HG02981 (cell line): ENCODE measurements at regions not wholly inside any gene's neighbourhood (a gene's known extent, or its start where the extent isn't known, plus 50 kb on each side); places are given as distances from the start of the nearest gene placed in this dataset.
"Not testable (repeated sequence)": the region's sequence is repeated elsewhere in the genome, so short reads cannot be mapped to it uniquely, and the experiment has no call there.

Experiments
- ATAC-seq: cut with Tn5 transposase; IDR thresholded peaks from one replicate; pipeline ENCODE4 v1.9.1; 2021; ENCODE audit warnings: mild to moderate bottlenecking, moderate library complexity; ENCODE audit not compliant: unreplicated experiment

- ATAC-seq = no peak
Measured at GRCh38 chr14:83908419-83908818, 1621.5 kb upstream of the FLRT2 start.

GRCh38 chr14:83909507-83909906, 1620.4 kb upstream of the FLRT2 start:
- ATAC-seq = no peak

- ATAC-seq = no peak
Measured at GRCh38 chr14:83912032-83912642, 1617.8 kb upstream of the FLRT2 start.

- no peak for ATAC-seq
Measured at GRCh38 chr14:83913476-83913875, 1616.5 kb upstream of the FLRT2 start.

- ATAC-seq = no peak
Measured at GRCh38 chr14:83918546-83918945, 1611.4 kb upstream of the FLRT2 start.

- not testable (repeated sequence) for ATAC-seq
Measured at GRCh38 chr14:83919675-83920074, 1610.3 kb upstream of the FLRT2 start.

GRCh38 chr14:83923842-83924241, 1606.1 kb upstream of the FLRT2 start:
- ATAC-seq = no peak

- no peak for ATAC-seq
Measured at GRCh38 chr14:83924259-83924658, 1605.7 kb upstream of the FLRT2 start.

- ATAC-seq = no peak
Measured at GRCh38 chr14:83940253-83940652, 1589.7 kb upstream of the FLRT2 start.

- no peak for ATAC-seq
Measured at GRCh38 chr14:83958359-83958758, 1571.6 kb upstream of the FLRT2 start.

- ATAC-seq = no peak
Measured at GRCh38 chr14:83960832-83961512, 1569.0 kb upstream of the FLRT2 start.

- no peak for ATAC-seq
Measured at GRCh38 chr14:83969998-83970397, 1559.9 kb upstream of the FLRT2 start.

- ATAC-seq = no peak
Measured at GRCh38 chr14:83972631-83973030, 1557.3 kb upstream of the FLRT2 start.

- ATAC-seq = no peak
Measured at GRCh38 chr14:83974647-83975163, 1555.2 kb upstream of the FLRT2 start.

GRCh38 chr14:83975435-83975834, 1554.5 kb upstream of the FLRT2 start:
- no peak for ATAC-seq

- ATAC-seq = no peak
Measured at GRCh38 chr14:83975841-83976770, 1553.8 kb upstream of the FLRT2 start.

- ATAC-seq = no peak
Measured at GRCh38 chr14:83977583-83977982, 1552.4 kb upstream of the FLRT2 start.

- ATAC-seq = not testable (repeated sequence)
Measured at GRCh38 chr14:83981676-83982258, 1548.2 kb upstream of the FLRT2 start.

- no peak for ATAC-seq
Measured at GRCh38 chr14:83988275-83988674, 1541.7 kb upstream of the FLRT2 start.

GRCh38 chr14:83991666-83992065, 1538.3 kb upstream of the FLRT2 start:
- ATAC-seq = no peak

GRCh38 chr14:83992857-83993256, 1537.1 kb upstream of the FLRT2 start:
- ATAC-seq = no peak
